Type B pancreatic cell (in vitro differentiated cells): ENCODE measurements at regions not wholly inside any gene's neighbourhood (a gene's known extent, or its start where the extent isn't known, plus 50 kb on each side); places are given as distances from the start of the nearest gene placed in this dataset.

Source experiments
- DNase-seq: peaks from one replicate; pipeline ENCODE4 v3.0.0; 2021; ENCODE audit warnings: mixed read lengths; ENCODE audit not compliant: unreplicated experiment; ENCODE audit errors: extremely low spot score
- H3K27ac Mint-ChIP-seq: 2 replicates; pipeline ENCODE4 v1.8.0; 2021; ENCODE audit warnings: mild to moderate bottlenecking, mixed read lengths
- H3K27me3 Mint-ChIP-seq: 2 replicates; pipeline ENCODE4 v1.8.0; 2021; ENCODE audit warnings: mixed read lengths
- H3K36me3 Mint-ChIP-seq: 2 replicates; pipeline ENCODE4 v1.8.0; 2021; ENCODE audit warnings: mixed read lengths
- H3K4me1 Mint-ChIP-seq: one replicate; pipeline ENCODE4 v1.8.0; 2021; ENCODE audit warnings: mixed read lengths; ENCODE audit not compliant: unreplicated experiment
- H3K4me3 Mint-ChIP-seq: 2 replicates; pipeline ENCODE4 v1.8.0; 2021; ENCODE audit warnings: mild to moderate bottlenecking, mixed read lengths
- H3K9me3 Mint-ChIP-seq: 2 replicates; pipeline ENCODE4 v1.8.0; 2021; ENCODE audit warnings: mixed read lengths
- CTCF ChIP-seq: fragments of 200-600 bp; sonication (generic); conservative IDR thresholded peaks from 2 replicates; pipeline ENCODE4 v1.5.0; 2021; ENCODE audit warnings: antibody characterized with exemption, mild to moderate bottlenecking

DNA sequence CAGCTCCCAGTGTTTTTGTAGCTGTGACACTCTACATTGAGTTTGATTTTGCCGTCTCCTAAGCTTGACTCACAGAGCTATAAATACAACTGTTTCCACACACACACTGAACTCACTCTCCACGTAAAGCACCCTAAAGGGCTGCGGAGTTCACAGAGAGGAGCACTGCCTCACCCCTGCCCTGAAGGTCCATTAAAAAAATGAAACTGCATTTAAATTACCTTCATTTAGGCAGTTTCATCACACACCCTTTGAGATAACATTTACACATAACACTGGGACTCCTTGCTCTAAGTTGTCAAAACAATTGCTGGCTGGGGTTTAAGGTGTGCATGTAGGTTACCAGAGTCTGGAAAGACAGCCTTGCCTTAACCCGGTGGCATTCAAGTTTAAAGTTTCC lies 137.1 kb upstream of the MAGI3 start:
- Mint-ChIP-seq H3K27ac (no peak overlapping the region), H3K27me3 (no peaks in the 10 kb centered on the region), H3K4me3 (no peak overlapping the region), H3K4me1 (peaks cover 21% of the 10 kb centered on the region), H3K9me3 (no peaks in the 10 kb centered on the region), H3K36me3 (peaks cover 5% of the 10 kb centered on the region)
- no peak for TF ChIP-seq CTCF
- no peak for DNase-seq

DNA sequence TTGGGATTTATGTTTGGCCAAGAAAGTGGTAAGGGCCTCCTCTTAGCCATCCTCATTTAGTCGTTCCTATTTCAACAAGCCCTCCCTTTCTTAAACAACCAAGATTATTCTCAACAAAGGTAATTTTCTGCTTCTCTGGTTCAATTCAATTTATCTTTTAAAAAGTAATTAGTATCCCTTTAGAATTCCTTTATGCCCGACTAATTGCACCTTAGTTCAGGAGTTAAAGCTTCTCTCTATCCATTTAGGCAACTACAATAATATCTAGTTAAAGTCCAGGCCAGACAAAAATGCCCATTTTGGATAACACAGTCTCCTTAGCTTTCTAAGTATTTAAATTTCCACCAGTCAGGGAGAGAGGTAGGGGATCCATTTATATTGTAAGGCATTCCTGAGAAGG lies 136.7 kb upstream of the MAGI3 start:
- no peak for DNase-seq
- no peak overlapping the region for H3K4me3 Mint-ChIP-seq
- H3K4me1 Mint-ChIP-seq: peaks cover 21% of the 10 kb centered on the region
- H3K27ac Mint-ChIP-seq: no peak overlapping the region
- no peak for TF ChIP-seq CTCF
- H3K27me3 Mint-ChIP-seq: no peaks in the 10 kb centered on the region
- H3K36me3 Mint-ChIP-seq: peaks cover 5% of the 10 kb centered on the region
- H3K9me3 Mint-ChIP-seq: no peaks in the 10 kb centered on the region

DNA sequence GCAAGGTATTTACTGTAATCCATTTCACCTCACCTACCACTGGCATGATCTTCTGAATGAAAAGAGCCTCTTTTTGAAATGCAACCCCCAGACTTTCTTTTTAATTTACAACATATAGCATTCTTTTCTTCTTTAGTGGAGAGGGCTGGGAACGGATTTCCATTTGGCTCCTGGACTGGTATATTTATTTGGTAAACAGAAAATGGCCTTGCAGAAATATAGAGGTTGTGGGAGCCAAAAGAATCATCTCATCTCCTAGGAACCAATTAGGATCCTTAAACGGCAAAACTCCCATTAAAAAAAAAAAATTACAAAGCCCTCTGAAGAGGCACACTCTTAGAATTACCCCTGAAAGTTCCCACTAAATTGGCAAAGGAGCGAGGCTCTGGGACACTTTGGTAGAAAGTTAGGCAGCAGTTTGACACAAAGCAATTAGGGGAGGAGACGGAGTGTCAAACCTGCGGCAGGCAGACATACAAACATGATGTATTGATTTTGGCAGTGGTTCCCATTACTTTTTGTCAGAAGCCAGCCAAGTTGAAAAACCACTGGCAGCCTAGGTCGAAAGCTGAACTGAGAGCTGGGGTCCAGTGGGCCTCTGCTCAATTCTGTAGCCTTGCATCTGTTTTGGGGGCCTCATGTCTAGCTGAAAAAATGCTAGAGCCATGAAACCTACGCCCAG lies 135.1 kb upstream of the MAGI3 start:
- peak overlapping the region; percentile 74 for H3K4me3 Mint-ChIP-seq
- H3K36me3 Mint-ChIP-seq: peaks cover 5% of the 10 kb centered on the region
- no peak for TF ChIP-seq CTCF
- DNase-seq: no peak
- H3K4me1 Mint-ChIP-seq: peaks cover 21% of the 10 kb centered on the region
- peak overlapping the region; percentile 91 for H3K27ac Mint-ChIP-seq
- H3K9me3 Mint-ChIP-seq: no peaks in the 10 kb centered on the region
- no peaks in the 10 kb centered on the region for H3K27me3 Mint-ChIP-seq

DNA sequence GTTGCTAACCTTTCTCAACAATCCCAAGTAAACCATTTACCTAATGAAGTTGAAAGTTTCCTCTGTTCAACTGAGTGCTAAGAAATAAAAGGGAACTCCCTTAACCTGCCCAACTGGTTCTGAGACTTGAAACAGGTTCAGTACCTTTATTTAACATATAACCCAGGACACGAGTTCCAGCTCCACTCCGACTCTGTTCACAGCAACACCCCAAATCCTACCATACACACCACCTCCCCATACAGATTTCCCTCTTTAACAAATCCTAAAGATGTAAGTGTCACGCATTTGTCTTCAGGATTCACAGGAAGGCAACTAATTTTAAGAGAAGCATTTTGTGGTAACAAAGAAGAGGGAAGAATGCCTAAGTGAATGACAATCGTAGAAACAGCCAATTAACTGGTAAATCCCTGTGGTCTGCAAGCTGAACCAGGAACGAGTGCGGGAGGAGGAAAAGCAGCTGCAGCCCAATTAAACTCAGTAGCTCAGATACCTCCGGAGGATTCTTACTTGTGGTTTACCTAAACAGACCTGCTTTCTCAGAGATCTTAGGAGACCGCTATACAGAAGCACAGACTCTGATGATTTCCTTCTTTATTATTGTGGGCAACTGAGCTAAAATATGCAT lies 134.5 kb upstream of the MAGI3 start:
- Mint-ChIP-seq H3K9me3 (no peaks in the 10 kb centered on the region), H3K4me3 (peak overlapping the region; percentile 74), H3K36me3 (peaks cover 5% of the 10 kb centered on the region), H3K27me3 (no peaks in the 10 kb centered on the region), H3K27ac (peak overlapping the region; percentile 91), H3K4me1 (peaks cover 21% of the 10 kb centered on the region)
- TF ChIP-seq CTCF: no peak
- no peak for DNase-seq

DNA sequence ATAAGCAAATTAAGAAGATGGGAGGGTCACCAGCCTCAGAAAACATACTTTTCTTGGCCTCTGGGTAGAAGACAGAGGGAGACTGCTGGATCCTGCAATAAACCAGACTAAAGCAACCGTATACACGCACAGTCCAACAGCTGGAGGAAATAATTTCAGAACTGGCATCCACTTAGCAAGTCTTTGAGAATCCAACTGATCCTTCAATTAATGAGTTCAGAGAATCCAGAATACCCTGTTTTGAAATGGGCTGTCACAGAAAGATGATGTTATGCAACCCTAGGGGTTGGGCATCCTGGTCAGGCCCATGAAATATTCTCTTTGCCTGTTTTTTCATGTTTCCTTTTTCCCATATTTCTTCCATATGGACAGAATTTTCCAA lies 134.0 kb upstream of the MAGI3 start:
- no peak for TF ChIP-seq CTCF
- peaks cover 21% of the 10 kb centered on the region for H3K4me1 Mint-ChIP-seq
- H3K27ac Mint-ChIP-seq: peak overlapping the region; percentile 91
- no peaks in the 10 kb centered on the region for H3K9me3 Mint-ChIP-seq
- H3K27me3 Mint-ChIP-seq: no peaks in the 10 kb centered on the region
- DNase-seq: no peak
- peaks cover 5% of the 10 kb centered on the region for H3K36me3 Mint-ChIP-seq
- peak overlapping the region; percentile 74 for H3K4me3 Mint-ChIP-seq
